GM18907 (cell line): ENCODE measurements at regions not wholly inside any gene's neighbourhood (a gene's known extent, or its start where the extent isn't known, plus 50 kb on each side); places are given as distances from the start of the nearest gene placed in this dataset.
"Not testable (repeated sequence)": the region's sequence is repeated elsewhere in the genome, so short reads cannot be mapped to it uniquely, and the experiment has no call there.

Source experiments
- ATAC-seq: cut with Tn5 transposase; IDR thresholded peaks from one replicate; pipeline ENCODE4 v1.9.1; 2021; ENCODE audit warnings: mild to moderate bottlenecking, moderate library complexity; ENCODE audit not compliant: unreplicated experiment

DNA sequence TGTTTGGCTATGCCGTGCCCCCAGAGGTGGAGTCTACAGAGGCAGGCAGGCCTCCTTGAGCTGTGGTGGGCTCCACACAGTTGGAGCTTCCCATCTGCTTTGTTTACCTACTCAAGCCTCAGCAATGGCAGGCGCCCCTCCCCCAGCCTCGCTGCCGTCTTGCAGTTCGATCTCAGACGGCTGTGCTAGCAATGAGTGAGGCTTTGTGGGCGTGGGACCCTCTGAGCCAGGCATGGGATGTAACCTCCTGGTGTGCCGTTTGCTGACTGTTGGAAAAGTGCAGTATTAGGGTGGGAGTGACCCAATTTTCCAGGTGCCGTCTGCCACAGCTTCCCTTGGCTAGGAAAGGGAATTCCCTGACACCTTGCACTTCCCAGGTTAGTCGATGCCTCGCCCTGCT is 652.8 kb upstream of the EEF2KMT start:
- ATAC-seq = not testable (repeated sequence)

GRCh38 chr16:5738586-5738985 is 641.0 kb upstream of the EEF2KMT start:
- no peak for ATAC-seq

DNA sequence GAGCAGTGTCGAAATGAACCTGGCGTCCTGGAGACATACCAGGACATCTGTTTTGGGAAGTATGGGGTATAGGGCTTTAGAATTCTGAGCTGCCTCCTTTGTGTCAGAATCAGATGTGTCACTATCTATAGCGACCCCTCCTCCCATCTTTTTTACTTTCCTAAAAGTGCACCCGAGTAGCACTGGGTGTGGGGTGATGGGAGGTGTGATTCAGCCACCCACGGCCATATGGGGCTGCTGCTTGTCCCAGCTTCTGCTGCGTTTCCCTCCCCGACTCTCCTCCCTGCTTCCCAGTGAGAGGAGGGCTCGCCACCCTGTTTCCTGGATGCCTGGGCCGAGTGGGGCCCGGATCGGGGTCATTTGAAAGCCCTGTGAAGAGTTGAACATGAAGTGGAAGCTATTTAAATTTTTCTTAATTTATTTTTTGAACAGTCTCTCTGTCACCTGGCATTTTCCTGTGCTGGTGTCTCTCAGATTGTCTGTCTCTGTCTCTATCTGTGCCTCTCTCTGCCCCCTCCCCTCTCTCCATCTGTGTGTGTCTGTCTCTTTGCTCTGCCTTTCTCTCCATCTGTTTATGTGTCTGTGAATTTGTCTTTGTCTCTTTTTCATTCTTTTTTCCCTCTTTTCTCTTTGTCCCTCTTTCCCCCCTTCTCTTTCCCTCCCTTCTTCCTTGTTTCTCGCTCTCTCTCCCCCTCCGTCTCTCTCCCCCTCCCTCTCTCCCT is 638.8 kb upstream of the EEF2KMT start:
- ATAC-seq = no peak

DNA sequence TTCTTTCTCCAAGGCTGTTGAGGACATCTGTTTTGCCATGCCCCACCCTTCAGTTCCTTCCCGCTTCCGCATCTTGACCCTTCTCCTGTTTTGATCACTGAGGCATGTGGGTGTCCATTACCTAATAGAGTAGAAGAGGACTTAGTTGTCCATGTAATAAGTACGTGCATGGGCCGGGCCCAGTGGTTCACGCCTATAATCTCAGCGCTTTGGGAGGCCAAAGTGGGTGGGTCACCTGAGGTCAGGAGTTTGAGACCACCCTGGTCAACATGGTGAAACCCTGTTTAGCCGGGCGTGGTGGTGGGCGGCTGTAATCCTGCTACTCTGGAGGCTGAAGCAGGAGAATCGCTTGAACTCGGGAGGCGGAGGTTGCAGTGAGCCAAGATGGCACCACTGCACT is 637.8 kb upstream of the EEF2KMT start:
- no peak for ATAC-seq

DNA sequence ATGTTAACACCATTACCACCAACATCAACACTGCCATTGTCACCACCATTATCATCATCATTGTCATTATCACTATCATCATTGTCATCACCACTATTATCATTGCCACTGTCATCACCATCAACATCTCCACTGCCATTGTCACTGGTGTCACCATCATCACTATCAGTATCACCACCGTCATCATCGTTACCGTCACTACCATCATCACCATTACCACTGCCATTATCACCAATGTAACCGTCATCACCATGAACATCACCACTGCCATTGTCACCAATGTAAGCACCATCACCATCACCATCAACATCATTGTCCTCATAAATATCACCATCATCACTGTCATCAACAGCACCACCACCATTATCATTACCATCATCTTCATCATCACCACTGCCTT is 633.2 kb upstream of the EEF2KMT start:
- no peak for ATAC-seq

DNA sequence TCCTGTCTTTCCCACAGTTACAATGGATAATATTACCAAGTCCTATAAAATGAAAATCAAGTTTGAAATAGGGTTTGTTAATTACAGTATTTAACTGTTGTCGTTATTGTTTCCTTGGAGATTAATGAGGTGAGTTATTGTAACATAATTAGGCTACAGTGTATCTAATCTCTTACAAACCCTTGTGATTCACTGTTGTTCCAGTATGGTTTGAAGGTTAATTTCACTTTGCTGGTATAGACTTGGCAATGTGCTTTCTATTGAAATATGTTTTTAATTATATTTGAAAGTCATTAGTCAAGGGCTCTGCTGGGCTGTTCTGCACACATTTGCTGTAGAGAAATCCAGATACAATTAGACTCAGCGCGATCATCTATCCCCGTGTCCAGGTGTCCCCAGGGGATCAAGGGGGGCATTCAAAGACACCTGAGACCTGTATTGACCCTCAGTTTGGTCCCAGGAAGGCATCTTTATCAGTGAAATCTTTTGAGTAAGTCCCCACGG is 624.6 kb upstream of the EEF2KMT start:
- ATAC-seq = no peak

DNA sequence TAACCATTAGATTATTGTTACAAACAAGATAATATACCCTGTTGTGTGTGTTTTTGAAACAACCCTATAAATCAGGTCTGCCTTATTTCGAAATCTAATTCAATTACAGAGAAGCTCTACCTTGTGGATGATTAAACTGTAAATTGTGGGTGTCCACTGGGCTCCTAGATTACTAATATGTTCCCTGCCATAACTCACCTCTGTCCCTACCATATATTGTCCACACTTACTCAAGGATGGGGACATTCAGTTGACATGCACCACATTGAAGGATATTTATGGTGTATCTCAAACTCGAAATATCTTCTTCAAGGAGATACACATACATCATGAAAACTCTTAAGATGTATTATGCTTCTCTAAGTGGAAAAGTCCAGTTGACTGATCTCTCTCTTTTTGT is 617.6 kb upstream of the EEF2KMT start:
- no peak for ATAC-seq

DNA sequence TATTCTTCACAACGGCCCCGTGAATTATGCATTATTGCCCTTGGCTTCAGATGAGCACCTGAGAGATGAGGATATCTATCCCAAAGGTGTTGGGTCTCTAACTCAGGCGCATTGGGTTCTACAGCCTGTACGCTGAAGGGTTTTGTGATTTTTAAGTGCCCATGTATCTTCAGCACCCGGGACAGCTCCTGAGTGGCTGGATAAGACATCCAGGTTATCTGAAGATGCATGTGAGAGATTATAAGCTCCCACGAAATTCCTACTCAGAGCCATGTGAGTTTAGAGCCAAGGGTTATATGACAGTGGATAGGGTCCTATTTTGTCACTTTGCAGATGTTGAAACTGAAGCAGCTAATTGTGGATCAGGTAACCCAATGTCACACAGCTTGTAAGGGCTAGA is 612.3 kb upstream of the EEF2KMT start:
- no peak for ATAC-seq

GRCh38 chr16:5706211-5706610 is 608.6 kb upstream of the EEF2KMT start:
- ATAC-seq = no peak

- no peak for ATAC-seq
Observed at GRCh38 chr16:5704271-5704670, 606.7 kb upstream of the EEF2KMT start.

GRCh38 chr16:5693426-5693825 is 595.8 kb upstream of the EEF2KMT start:
- no peak for ATAC-seq

GRCh38 chr16:5681966-5682365 is 584.4 kb upstream of the EEF2KMT start:
- no peak for ATAC-seq

- ATAC-seq = no peak
Observed at GRCh38 chr16:5678371-5678770, 580.8 kb upstream of the EEF2KMT start.

GRCh38 chr16:5671421-5671820 is 573.8 kb upstream of the EEF2KMT start:
- ATAC-seq = no peak

- no peak for ATAC-seq
Observed at GRCh38 chr16:5670198-5670597, 572.6 kb upstream of the EEF2KMT start.

DNA sequence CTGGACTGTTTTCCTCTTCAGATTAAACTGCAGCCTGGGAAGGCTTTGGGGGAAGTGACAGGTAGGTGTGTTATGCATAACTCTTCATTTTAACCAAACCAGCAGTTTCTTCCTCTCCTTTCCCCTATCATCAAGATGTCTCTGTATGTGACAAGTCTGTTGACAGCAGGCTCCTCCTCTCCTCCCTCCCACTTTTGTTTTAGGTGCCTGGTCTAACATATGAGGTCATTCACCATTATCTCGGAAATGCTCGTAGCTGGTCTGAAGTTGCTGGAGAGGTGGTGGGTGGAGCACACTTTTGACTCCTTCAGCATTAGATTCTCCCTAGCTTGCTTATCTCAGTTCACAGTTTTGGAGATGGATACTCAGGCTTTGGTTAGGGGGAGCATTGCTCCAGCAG is 571.0 kb upstream of the EEF2KMT start:
- no peak for ATAC-seq

GRCh38 chr16:5665834-5666233 is 568.2 kb upstream of the EEF2KMT start:
- no peak for ATAC-seq

DNA sequence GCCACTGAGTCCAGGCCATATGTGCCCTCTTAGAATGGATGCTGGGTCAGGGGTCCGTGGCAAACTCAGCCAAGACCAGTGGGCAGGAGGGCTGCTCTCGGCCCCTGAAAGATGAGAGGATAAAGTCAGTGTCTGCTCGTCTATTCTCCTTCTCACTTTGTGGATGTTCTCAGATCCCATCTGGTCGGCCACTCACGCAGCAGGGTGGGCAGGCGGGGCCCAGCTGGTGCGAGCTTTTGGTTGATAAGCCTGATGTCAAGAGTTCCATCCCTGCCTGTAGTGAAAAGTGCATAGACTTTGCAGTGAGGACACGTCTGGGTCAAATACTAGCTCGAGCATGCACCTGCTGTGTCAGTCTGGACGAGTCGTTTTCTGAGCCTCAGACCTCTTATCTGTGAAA is 556.2 kb upstream of the EEF2KMT start:
- no peak for ATAC-seq

- ATAC-seq = no peak
Observed at GRCh38 chr16:5653041-5653440, 555.4 kb upstream of the EEF2KMT start.

GRCh38 chr16:5649762-5650743 is 552.5 kb upstream of the EEF2KMT start:
- no peak for ATAC-seq

DNA sequence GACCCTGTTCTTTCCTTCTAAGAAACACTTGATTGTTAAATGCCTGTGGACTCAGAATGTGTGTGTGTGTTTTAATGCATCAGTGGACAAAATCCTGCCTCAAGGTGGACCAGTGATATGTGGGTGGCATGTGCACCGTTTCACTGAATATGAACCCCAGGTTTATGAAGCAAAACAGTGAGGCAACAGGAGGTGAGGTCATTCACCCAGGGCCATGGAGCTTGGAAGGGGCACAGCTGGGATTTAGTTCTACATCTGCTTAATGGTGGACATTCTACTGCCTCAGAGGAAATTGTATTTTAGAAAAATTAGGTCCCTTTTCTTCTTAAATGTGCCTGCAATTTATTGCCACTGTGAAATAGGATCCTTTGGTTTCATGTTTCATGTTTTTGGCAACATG is 549.5 kb upstream of the EEF2KMT start:
- no peak for ATAC-seq
